CD4-positive, CD25-positive, alpha-beta regulatory T cell (primary cell): ENCODE measurements at regions not wholly inside any gene's neighbourhood (a gene's known extent, or its start where the extent isn't known, plus 50 kb on each side); places are given as distances from the start of the nearest gene placed in this dataset.

Experiments used
- ATAC-seq, 2 donors: fragments of 150-1000 bp; cut with Tn5 transposase; one replicate each; pipeline ENCODE4 v1.10.0; 2021; ENCODE audit warnings: low read depth in 2 of 2, moderate number of reproducible peaks in 2 of 2, moderate library complexity in 1 of 2
- DNase-seq, 3 donors: peaks; one replicate each; pipeline versions ENCODE4 v3.0.0 to v3.0.0-alpha.2; 2012 to 2022; ENCODE audit warnings: mixed read lengths in 1 of 3
- H3K27ac ChIP-seq: one replicate; pipeline ENCODE4 v1.7.0; 2013; ENCODE audit warnings: mild to moderate bottlenecking, low read length; ENCODE audit not compliant: insufficient read depth, poor library complexity, severe bottlenecking
- H3K27me3 ChIP-seq: one replicate; pipeline ENCODE4 v1.7.0; 2013; ENCODE audit warnings: low read length; ENCODE audit not compliant: control insufficient read depth, insufficient read depth
- H3K36me3 ChIP-seq: one replicate; pipeline ENCODE4 v1.7.0; 2013; ENCODE audit warnings: mild to moderate bottlenecking, low read length, moderate library complexity; ENCODE audit not compliant: control insufficient read depth, insufficient read depth
- H3K4me1 ChIP-seq: 2 replicates; pipeline ENCODE4 v1.7.0; 2013; ENCODE audit warnings: mild to moderate bottlenecking, low read length; ENCODE audit not compliant: insufficient read depth, control insufficient read depth, poor library complexity, severe bottlenecking
- H3K4me3 ChIP-seq: one replicate; pipeline ENCODE4 v1.7.0; 2013; ENCODE audit warnings: low read depth, mild to moderate bottlenecking, low read length, moderate library complexity
- H3K9me3 ChIP-seq, 2 experiments: 1 replicate in 1 of 2; 2 replicates in 1 of 2; pipeline ENCODE4 v1.7.0; 2013; ENCODE audit warnings: low read length in 2 of 2, mild to moderate bottlenecking in 1 of 2, moderate library complexity in 1 of 2; ENCODE audit not compliant: control insufficient read depth in 2 of 2
- H3K27ac Mint-ChIP-seq, 3 donors: one replicate each; pipeline ENCODE4 v1.8.0; 2020 to 2022; ENCODE audit warnings: mild to moderate bottlenecking in 3 of 3, mixed read lengths in 3 of 3, moderate library complexity in 2 of 3
- H3K27me3 Mint-ChIP-seq: one replicate; pipeline ENCODE4 v1.8.0; 2022; ENCODE audit warnings: mild to moderate bottlenecking, mixed read lengths
- H3K36me3 Mint-ChIP-seq: one replicate; pipeline ENCODE4 v1.8.0; 2020; ENCODE audit warnings: mixed read lengths
- H3K4me1 Mint-ChIP-seq, 4 donors: one replicate each; pipeline ENCODE4 v1.8.0; 2020 to 2022; ENCODE audit warnings: mixed read lengths in 4 of 4, mild to moderate bottlenecking in 1 of 4
- H3K4me3 Mint-ChIP-seq, 4 donors: one replicate each; pipeline ENCODE4 v1.8.0; 2020 to 2022; ENCODE audit warnings: mild to moderate bottlenecking in 4 of 4, mixed read lengths in 4 of 4, moderate library complexity in 3 of 4
- H3K9me3 Mint-ChIP-seq, 7 donors: one replicate each; pipeline ENCODE4 v1.8.0; 2020 to 2022; ENCODE audit warnings: mixed read lengths in 7 of 7, mild to moderate bottlenecking in 3 of 7, moderate library complexity in 2 of 7

- no peaks in the 10 kb centered on the region for H3K27me3 Mint-ChIP-seq
- peaks cover 0 to 35% (median 5%) of the 10 kb centered on the region in 7 donors for H3K9me3 Mint-ChIP-seq
- no peaks in the 10 kb centered on the region for H3K4me1 Mint-ChIP-seq
- no peak overlapping the region for H3K27ac Mint-ChIP-seq
- no peak for ATAC-seq
- H3K4me3 ChIP-seq, result no peak overlapping the region
- H3K9me3 ChIP-seq, result peaks cover 3 to 6% of the 10 kb centered on the region in 2 experiments
- no peaks in the 10 kb centered on the region for H3K27me3 ChIP-seq
- H3K4me1 ChIP-seq, result no peaks in the 10 kb centered on the region
- H3K27ac ChIP-seq, result no peak overlapping the region
- no peak for DNase-seq
- H3K36me3 ChIP-seq, result no peaks in the 10 kb centered on the region
- H3K4me3 Mint-ChIP-seq, result no peak overlapping the region
- no peaks in the 10 kb centered on the region for H3K36me3 Mint-ChIP-seq
These were observed 1128.4 kb downstream of the ADGRL3 start for GRCh38 chr4:62328526-62328925.

- DNase-seq, result no peak
- H3K27ac ChIP-seq, result no peak overlapping the region
- no peaks in the 10 kb centered on the region for H3K36me3 ChIP-seq
These were observed 1127.6 kb downstream of the ADGRL3 start for GRCh38 chr4:62327612-62328297.

GRCh38 chr4:62324215-62324614 is 1124.1 kb downstream of the ADGRL3 start:
- no peak overlapping the region for H3K4me3 ChIP-seq
- peaks cover 0 to 22% (median 4%) of the 10 kb centered on the region in 7 donors for H3K9me3 Mint-ChIP-seq
- no peak overlapping the region for H3K27ac Mint-ChIP-seq
- H3K4me1 ChIP-seq, result no peaks in the 10 kb centered on the region
- H3K36me3 ChIP-seq, result no peaks in the 10 kb centered on the region
- H3K9me3 ChIP-seq, result peaks cover 2 to 13% of the 10 kb centered on the region in 2 experiments
- H3K27me3 Mint-ChIP-seq, result no peaks in the 10 kb centered on the region
- H3K4me1 Mint-ChIP-seq, result no peaks in the 10 kb centered on the region
- H3K36me3 Mint-ChIP-seq, result no peaks in the 10 kb centered on the region
- no peak overlapping the region for H3K27ac ChIP-seq
- H3K4me3 Mint-ChIP-seq, result no peak overlapping the region
- H3K27me3 ChIP-seq, result no peaks in the 10 kb centered on the region
- ATAC-seq (no peak), DNase-seq (no peak)

More at GRCh38 chr4:62327612-62328297, 1127.6 kb downstream of the ADGRL3 start:
- no peaks in the 10 kb centered on the region for H3K4me1 Mint-ChIP-seq
- H3K27ac Mint-ChIP-seq, result no peak overlapping the region
- no peak for ATAC-seq
- Histone ChIP-seq H3K4me3 (no peak overlapping the region), H3K4me1 (no peaks in the 10 kb centered on the region), H3K27me3 (no peaks in the 10 kb centered on the region), H3K9me3 (peaks cover 3 to 6% of the 10 kb centered on the region in 2 experiments)
- H3K27me3 Mint-ChIP-seq, result no peaks in the 10 kb centered on the region
- H3K36me3 Mint-ChIP-seq, result no peaks in the 10 kb centered on the region
- H3K9me3 Mint-ChIP-seq, result peaks cover 0 to 30% (median 4%) of the 10 kb centered on the region in 7 donors
- H3K4me3 Mint-ChIP-seq, result no peak overlapping the region

- Mint-ChIP-seq H3K27ac (no peak overlapping the region), H3K27me3 (no peaks in the 10 kb centered on the region), H3K9me3 (peaks cover 0 to 13% (median 0%) of the 10 kb centered on the region in 7 donors), H3K4me3 (no peak overlapping the region), H3K4me1 (no peaks in the 10 kb centered on the region), H3K36me3 (no peaks in the 10 kb centered on the region)
- H3K4me1 ChIP-seq, result no peaks in the 10 kb centered on the region
- no peaks in the 10 kb centered on the region for H3K27me3 ChIP-seq
- DNase-seq (no peak), ATAC-seq (no peak)
- H3K36me3 ChIP-seq, result no peaks in the 10 kb centered on the region
- H3K9me3 ChIP-seq, result peaks cover 2 to 12% of the 10 kb centered on the region in 2 experiments
- no peak overlapping the region for H3K27ac ChIP-seq
- no peak overlapping the region for H3K4me3 ChIP-seq
These were observed 1120.5 kb downstream of the ADGRL3 start for GRCh38 chr4:62320612-62321011.

- ATAC-seq (no peak), DNase-seq (no peak)
- Histone ChIP-seq H3K27ac (no peak overlapping the region), H3K9me3 (peaks cover 3 to 13% of the 10 kb centered on the region in 2 experiments), H3K4me3 (no peak overlapping the region), H3K36me3 (no peaks in the 10 kb centered on the region), H3K4me1 (no peaks in the 10 kb centered on the region), H3K27me3 (no peaks in the 10 kb centered on the region)
- Mint-ChIP-seq H3K27ac (no peak overlapping the region), H3K27me3 (no peaks in the 10 kb centered on the region), H3K9me3 (peaks cover 0 to 38% (median 9%) of the 10 kb centered on the region in 7 donors), H3K36me3 (no peaks in the 10 kb centered on the region), H3K4me3 (no peak overlapping the region), H3K4me1 (no peaks in the 10 kb centered on the region)
These were observed 1102.6 kb downstream of the ADGRL3 start for GRCh38 chr4:62302710-62303109.

GRCh38 chr4:62301500-62301899 is 1101.4 kb downstream of the ADGRL3 start:
- no peak for ATAC-seq
- peaks cover 3 to 18% of the 10 kb centered on the region in 2 experiments for H3K9me3 ChIP-seq
- H3K4me1 ChIP-seq, result no peaks in the 10 kb centered on the region
- Mint-ChIP-seq H3K27ac (no peak overlapping the region), H3K4me1 (no peaks in the 10 kb centered on the region), H3K4me3 (no peak overlapping the region), H3K9me3 (peaks cover 0 to 40% (median 10%) of the 10 kb centered on the region in 7 donors), H3K27me3 (no peaks in the 10 kb centered on the region), H3K36me3 (no peaks in the 10 kb centered on the region)
- no peak for DNase-seq
- H3K27ac ChIP-seq, result no peak overlapping the region
- H3K4me3 ChIP-seq, result no peak overlapping the region
- no peaks in the 10 kb centered on the region for H3K27me3 ChIP-seq
- no peaks in the 10 kb centered on the region for H3K36me3 ChIP-seq

GRCh38 chr4:62293551-62293950 is 1093.4 kb downstream of the ADGRL3 start:
- ATAC-seq (no peak), DNase-seq (no peak)
- Histone ChIP-seq H3K4me1 (no peaks in the 10 kb centered on the region), H3K27ac (no peak overlapping the region), H3K27me3 (no peaks in the 10 kb centered on the region), H3K36me3 (no peaks in the 10 kb centered on the region), H3K9me3 (peaks cover 0 to 5% of the 10 kb centered on the region in 2 experiments), H3K4me3 (no peak overlapping the region)
- Mint-ChIP-seq H3K4me3 (no peak overlapping the region), H3K36me3 (no peaks in the 10 kb centered on the region), H3K27me3 (no peaks in the 10 kb centered on the region), H3K4me1 (no peaks in the 10 kb centered on the region), H3K9me3 (peaks cover 0 to 25% (median 10%) of the 10 kb centered on the region in 7 donors), H3K27ac (no peak overlapping the region)

GRCh38 chr4:62292911-62293310 is 1092.8 kb downstream of the ADGRL3 start:
- Histone ChIP-seq H3K27me3 (no peaks in the 10 kb centered on the region), H3K27ac (no peak overlapping the region), H3K9me3 (peaks cover 0 to 5% of the 10 kb centered on the region in 2 experiments), H3K4me3 (no peak overlapping the region), H3K36me3 (no peaks in the 10 kb centered on the region), H3K4me1 (no peaks in the 10 kb centered on the region)
- H3K4me1 Mint-ChIP-seq, result no peaks in the 10 kb centered on the region
- no peaks in the 10 kb centered on the region for H3K36me3 Mint-ChIP-seq
- no peaks in the 10 kb centered on the region for H3K27me3 Mint-ChIP-seq
- DNase-seq, result no peak
- peaks cover 0 to 25% (median 10%) of the 10 kb centered on the region in 7 donors for H3K9me3 Mint-ChIP-seq
- no peak overlapping the region for H3K4me3 Mint-ChIP-seq
- no peak overlapping the region for H3K27ac Mint-ChIP-seq
- ATAC-seq, result no peak
